HL-60 (cell line): ENCODE measurements at regions not wholly inside any gene's neighbourhood (a gene's known extent, or its start where the extent isn't known, plus 50 kb on each side); places are given as distances from the start of the nearest gene placed in this dataset.

ENCODE experiments used
- TF ChIP-seq, protein P1 (sequence below): IDR thresholded peaks from one replicate; pipeline ENCODE4 v1.5.1; 2011; ENCODE audit warnings: low read length, control low read depth, inconsistent platforms; ENCODE audit not compliant: insufficient read depth
- TF ChIP-seq, protein P2 (sequence below): IDR thresholded peaks from 2 replicates; pipeline ENCODE4 v1.6.1; 2012; ENCODE audit warnings: low read depth; ENCODE audit not compliant: insufficient replicate concordance

DNA sequence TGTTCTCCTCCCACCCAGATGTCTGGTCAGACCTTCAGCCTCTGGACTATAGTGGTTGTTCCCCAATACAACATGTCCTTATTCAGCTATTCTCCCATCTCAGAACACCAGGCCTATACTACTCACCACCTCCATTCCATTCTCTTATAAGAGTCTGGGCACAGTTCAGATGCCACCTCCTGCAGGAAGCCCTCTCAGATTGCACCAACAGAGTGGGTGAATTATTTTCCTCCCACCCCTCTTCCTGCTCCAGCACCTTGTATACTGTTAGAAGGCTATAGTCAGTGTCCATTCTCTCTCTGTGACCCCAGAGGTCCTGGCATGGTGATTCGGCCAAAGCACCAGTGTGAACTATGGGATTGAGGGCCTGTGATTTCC, 204.6 kb downstream of the GLI2 start:
- TF ChIP-seq, protein P1, sequence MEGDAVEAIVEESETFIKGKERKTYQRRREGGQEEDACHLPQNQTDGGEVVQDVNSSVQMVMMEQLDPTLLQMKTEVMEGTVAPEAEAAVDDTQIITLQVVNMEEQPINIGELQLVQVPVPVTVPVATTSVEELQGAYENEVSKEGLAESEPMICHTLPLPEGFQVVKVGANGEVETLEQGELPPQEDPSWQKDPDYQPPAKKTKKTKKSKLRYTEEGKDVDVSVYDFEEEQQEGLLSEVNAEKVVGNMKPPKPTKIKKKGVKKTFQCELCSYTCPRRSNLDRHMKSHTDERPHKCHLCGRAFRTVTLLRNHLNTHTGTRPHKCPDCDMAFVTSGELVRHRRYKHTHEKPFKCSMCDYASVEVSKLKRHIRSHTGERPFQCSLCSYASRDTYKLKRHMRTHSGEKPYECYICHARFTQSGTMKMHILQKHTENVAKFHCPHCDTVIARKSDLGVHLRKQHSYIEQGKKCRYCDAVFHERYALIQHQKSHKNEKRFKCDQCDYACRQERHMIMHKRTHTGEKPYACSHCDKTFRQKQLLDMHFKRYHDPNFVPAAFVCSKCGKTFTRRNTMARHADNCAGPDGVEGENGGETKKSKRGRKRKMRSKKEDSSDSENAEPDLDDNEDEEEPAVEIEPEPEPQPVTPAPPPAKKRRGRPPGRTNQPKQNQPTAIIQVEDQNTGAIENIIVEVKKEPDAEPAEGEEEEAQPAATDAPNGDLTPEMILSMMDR: no peak
- TF ChIP-seq, protein P2, sequence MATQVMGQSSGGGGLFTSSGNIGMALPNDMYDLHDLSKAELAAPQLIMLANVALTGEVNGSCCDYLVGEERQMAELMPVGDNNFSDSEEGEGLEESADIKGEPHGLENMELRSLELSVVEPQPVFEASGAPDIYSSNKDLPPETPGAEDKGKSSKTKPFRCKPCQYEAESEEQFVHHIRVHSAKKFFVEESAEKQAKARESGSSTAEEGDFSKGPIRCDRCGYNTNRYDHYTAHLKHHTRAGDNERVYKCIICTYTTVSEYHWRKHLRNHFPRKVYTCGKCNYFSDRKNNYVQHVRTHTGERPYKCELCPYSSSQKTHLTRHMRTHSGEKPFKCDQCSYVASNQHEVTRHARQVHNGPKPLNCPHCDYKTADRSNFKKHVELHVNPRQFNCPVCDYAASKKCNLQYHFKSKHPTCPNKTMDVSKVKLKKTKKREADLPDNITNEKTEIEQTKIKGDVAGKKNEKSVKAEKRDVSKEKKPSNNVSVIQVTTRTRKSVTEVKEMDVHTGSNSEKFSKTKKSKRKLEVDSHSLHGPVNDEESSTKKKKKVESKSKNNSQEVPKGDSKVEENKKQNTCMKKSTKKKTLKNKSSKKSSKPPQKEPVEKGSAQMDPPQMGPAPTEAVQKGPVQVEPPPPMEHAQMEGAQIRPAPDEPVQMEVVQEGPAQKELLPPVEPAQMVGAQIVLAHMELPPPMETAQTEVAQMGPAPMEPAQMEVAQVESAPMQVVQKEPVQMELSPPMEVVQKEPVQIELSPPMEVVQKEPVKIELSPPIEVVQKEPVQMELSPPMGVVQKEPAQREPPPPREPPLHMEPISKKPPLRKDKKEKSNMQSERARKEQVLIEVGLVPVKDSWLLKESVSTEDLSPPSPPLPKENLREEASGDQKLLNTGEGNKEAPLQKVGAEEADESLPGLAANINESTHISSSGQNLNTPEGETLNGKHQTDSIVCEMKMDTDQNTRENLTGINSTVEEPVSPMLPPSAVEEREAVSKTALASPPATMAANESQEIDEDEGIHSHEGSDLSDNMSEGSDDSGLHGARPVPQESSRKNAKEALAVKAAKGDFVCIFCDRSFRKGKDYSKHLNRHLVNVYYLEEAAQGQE: no peak
